Sigmoid colon (tissue), 6 donors: ENCODE measurements at regions not wholly inside any gene's neighbourhood (a gene's known extent, or its start where the extent isn't known, plus 50 kb on each side); places are given as distances from the start of the nearest gene placed in this dataset.

Source experiments
- DNase-seq: peaks from one replicate; pipeline ENCODE4 v3.0.0-alpha.2; 2019
- H3K27ac ChIP-seq, 4 donors: fragments of 200-600 bp; sonication (generic); one replicate each; pipeline ENCODE4 v1.5.1; 2016 to 2019; ENCODE audit warnings: mild to moderate bottlenecking in 1 of 4
- H3K27me3 ChIP-seq, 3 donors: fragments of 200-600 bp; sonication (generic); one replicate each; pipeline ENCODE4 v1.5.1; 2019; ENCODE audit warnings: mild to moderate bottlenecking in 1 of 3
- H3K36me3 ChIP-seq, 4 donors: fragments of 200-600 bp; sonication (generic); one replicate each; pipeline ENCODE4 v1.5.1; 2016 to 2019
- H3K4me1 ChIP-seq, 4 donors: fragments of 200-600 bp; sonication (generic); one replicate each; pipeline ENCODE4 v1.5.1; 2017 to 2019
- H3K4me3 ChIP-seq, 4 donors: fragments of 200-600 bp; sonication (generic); one replicate each; pipeline ENCODE4 v1.5.1; 2017 to 2019; ENCODE audit warnings: mild to moderate bottlenecking in 2 of 4, moderate library complexity in 1 of 4
- H3K9me3 ChIP-seq, 4 donors: fragments of 200-600 bp in 3 of 4; sonication (generic) in 3 of 4; one replicate each; pipeline versions ENCODE4 v1.5.1 to v1.6.1; 2013 to 2019
- EP300 ChIP-seq, 4 donors: sonication (generic); formaldehyde crosslinking; IDR thresholded peaks; one replicate each; pipeline ENCODE4 v1.6.1; 2017; ENCODE audit warnings: antibody characterized with exemption in 4 of 4
- POLR2A ChIP-seq, 2 donors: fragments of 450-650 bp; IDR thresholded peaks; one replicate each; pipeline ENCODE4 v1.6.1; 2016; ENCODE audit warnings: antibody characterized with exemption in 2 of 2, mild to moderate bottlenecking in 2 of 2, moderate library complexity in 2 of 2
- POLR2AphosphoS5 ChIP-seq, 4 donors: sonication (generic); formaldehyde crosslinking; IDR thresholded peaks; one replicate each; pipeline ENCODE4 v1.6.1; 2017; ENCODE audit warnings: antibody characterized with exemption in 4 of 4
- WGBS, 2 donors: extraction: QIAGEN DNeasy Blood & Tissue Kit; methylation state at CpG; one replicate each; pipeline ENCODE4 v1.1.7; 2013; 5-methylcytosine and 5-hydroxymethylcytosine counted together
- intact Hi-C: fragments of 100-400 bp; cut with DNase I; formaldehyde crosslinking; loops from one replicate; pipeline ENCODE4 v1.15.1; 2023
- TF ChIP-seq, protein P1 (sequence below), 4 experiments: fragments of 450-650 bp in 3 of 4; fragments of 200-600 bp in 1 of 4; IDR thresholded peaks; one replicate each; pipeline ENCODE4 v1.5.1; 2016 to 2019; ENCODE audit warnings: antibody characterized with exemption in 4 of 4, mild to moderate bottlenecking in 3 of 4, moderate library complexity in 2 of 4
- donor health status: healthy with polysubstance abuse.
- donor health status: healthy.

DNA sequence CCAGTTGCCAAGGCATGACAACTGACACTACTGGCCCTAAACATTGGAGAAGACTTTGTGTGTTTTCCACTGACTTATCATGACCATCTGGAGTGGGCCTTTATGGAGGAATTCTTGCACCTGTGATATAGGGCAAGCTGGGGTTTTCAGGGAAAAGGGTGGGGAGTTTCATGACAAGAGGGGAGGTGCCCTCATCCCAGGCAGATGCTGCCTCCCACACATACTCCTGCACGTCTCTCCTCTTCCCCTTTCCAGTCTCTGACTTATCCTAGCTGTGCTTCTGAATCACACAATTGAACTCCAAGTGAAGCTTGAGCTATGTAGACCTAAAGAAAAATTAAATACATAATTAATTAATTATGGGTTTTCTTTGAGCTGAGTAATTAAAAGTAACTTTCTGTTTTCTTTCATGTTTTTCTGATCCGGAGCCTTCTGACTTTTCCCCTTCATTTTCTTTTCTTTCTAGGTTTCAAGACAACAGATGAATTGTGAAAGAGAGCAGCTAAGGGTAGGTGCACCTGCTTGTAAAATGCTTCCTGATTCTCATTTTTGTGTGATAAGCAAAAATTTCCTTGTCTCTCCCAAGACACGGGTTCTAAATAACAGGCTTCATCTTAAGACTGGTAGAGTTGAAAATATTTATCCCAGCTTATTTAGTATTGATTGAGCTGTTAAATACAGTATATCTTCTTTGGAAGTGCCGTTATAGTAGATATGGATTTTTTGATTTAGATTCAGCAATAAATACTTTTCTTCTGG is 280.9 kb upstream of the RBFOX1 start:
- no peaks in the 10 kb centered on the region for H3K4me1 ChIP-seq
- H3K4me3 ChIP-seq = no peak overlapping the region
- TF ChIP-seq EP300 (IDR thresholded peaks at IDR 0.05) = no peak
- TF ChIP-seq POLR2A (IDR thresholded peaks at IDR 0.05) = no peak
- TF ChIP-seq, protein P1, sequence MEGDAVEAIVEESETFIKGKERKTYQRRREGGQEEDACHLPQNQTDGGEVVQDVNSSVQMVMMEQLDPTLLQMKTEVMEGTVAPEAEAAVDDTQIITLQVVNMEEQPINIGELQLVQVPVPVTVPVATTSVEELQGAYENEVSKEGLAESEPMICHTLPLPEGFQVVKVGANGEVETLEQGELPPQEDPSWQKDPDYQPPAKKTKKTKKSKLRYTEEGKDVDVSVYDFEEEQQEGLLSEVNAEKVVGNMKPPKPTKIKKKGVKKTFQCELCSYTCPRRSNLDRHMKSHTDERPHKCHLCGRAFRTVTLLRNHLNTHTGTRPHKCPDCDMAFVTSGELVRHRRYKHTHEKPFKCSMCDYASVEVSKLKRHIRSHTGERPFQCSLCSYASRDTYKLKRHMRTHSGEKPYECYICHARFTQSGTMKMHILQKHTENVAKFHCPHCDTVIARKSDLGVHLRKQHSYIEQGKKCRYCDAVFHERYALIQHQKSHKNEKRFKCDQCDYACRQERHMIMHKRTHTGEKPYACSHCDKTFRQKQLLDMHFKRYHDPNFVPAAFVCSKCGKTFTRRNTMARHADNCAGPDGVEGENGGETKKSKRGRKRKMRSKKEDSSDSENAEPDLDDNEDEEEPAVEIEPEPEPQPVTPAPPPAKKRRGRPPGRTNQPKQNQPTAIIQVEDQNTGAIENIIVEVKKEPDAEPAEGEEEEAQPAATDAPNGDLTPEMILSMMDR (IDR thresholded peaks at IDR 0.05) = no peak
- TF ChIP-seq POLR2AphosphoS5 (IDR thresholded peaks at IDR 0.05) = no peak
- H3K27ac ChIP-seq = no peak overlapping the region
- H3K36me3 ChIP-seq = no peaks in the 10 kb centered on the region
- intact Hi-C loops = no loop called here
- no peaks in the 10 kb centered on the region for H3K9me3 ChIP-seq
- no peaks in the 10 kb centered on the region for H3K27me3 ChIP-seq
- WGBS, 2 donors = 65 to 75% methylated on average over 4 of the region's 4 CpGs
- no peak for DNase-seq

GRCh38 chr16:7044331-7044730 is 288.3 kb upstream of the RBFOX1 start:
- intact Hi-C loops = no loop called here
- H3K27ac ChIP-seq = no peak overlapping the region
- no peaks in the 10 kb centered on the region for H3K4me1 ChIP-seq
- DNase-seq = no peak
- no peaks in the 10 kb centered on the region for H3K9me3 ChIP-seq
- no peaks in the 10 kb centered on the region for H3K27me3 ChIP-seq
- 34 to 59% methylated on average over 6 of the region's 6 CpGs for WGBS, 2 donors
- no peak overlapping the region for H3K4me3 ChIP-seq
- TF ChIP-seq POLR2A (IDR thresholded peaks at IDR 0.05) = no peak
- TF ChIP-seq, protein P1 (IDR thresholded peaks at IDR 0.05) = no peak
- no peak for TF ChIP-seq POLR2AphosphoS5 (IDR thresholded peaks at IDR 0.05)
- no peak for TF ChIP-seq EP300 (IDR thresholded peaks at IDR 0.05)
- no peaks in the 10 kb centered on the region for H3K36me3 ChIP-seq

DNA sequence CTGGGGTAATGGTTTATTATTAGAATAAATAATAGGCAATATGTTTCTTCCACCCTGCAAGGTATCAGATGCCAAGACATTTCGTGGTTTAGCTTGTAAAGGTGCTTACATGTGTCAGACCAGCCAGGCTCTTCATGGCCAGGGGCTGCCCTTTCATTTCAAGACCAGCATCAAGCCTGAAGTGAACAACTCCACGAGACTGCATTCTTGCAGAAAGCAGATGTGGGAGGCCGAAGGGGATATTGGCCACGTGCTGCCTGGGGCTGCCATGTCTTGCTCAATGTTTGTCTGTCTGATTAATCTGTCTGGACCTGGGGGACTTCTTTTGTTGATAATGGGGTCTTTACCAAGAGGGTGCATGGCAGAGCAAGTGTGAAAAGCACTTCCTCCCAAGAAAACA is 294.2 kb upstream of the RBFOX1 start:
- Histone ChIP-seq H3K27me3 (no peaks in the 10 kb centered on the region), H3K4me1 (no peaks in the 10 kb centered on the region), H3K9me3 (peaks cover 0 to 2% (median 0%) of the 10 kb centered on the region in 4 donors), H3K4me3 (no peak overlapping the region), H3K36me3 (no peaks in the 10 kb centered on the region), H3K27ac (no peak overlapping the region)
- 59 to 60% methylated on average over 4 of the region's 4 CpGs for WGBS, 2 donors
- no peak for TF ChIP-seq POLR2AphosphoS5 (IDR thresholded peaks at IDR 0.05)
- no peak for TF ChIP-seq POLR2A (IDR thresholded peaks at IDR 0.05)
- TF ChIP-seq, protein P1 (IDR thresholded peaks at IDR 0.05) = no peak
- no peak for TF ChIP-seq EP300 (IDR thresholded peaks at IDR 0.05)
- intact Hi-C loops = no loop called here
- no peak for DNase-seq

GRCh38 chr16:7037495-7037894 is 295.1 kb upstream of the RBFOX1 start:
- intact Hi-C loops = no loop called here
- H3K27ac ChIP-seq = no peak overlapping the region
- H3K27me3 ChIP-seq = no peaks in the 10 kb centered on the region
- H3K36me3 ChIP-seq = no peaks in the 10 kb centered on the region
- H3K4me1 ChIP-seq = no peaks in the 10 kb centered on the region
- TF ChIP-seq, protein P1 (IDR thresholded peaks at IDR 0.05) = no peak
- no peak for TF ChIP-seq POLR2A (IDR thresholded peaks at IDR 0.05)
- H3K9me3 ChIP-seq = peaks cover 0 to 3% (median 0%) of the 10 kb centered on the region in 4 donors
- DNase-seq = no peak
- 29 to 50% methylated on average over 4 of the region's 4 CpGs for WGBS, 2 donors
- H3K4me3 ChIP-seq = no peak overlapping the region

- H3K36me3 ChIP-seq = no peaks in the 10 kb centered on the region
- no peak for DNase-seq
- TF ChIP-seq EP300 (IDR thresholded peaks at IDR 0.05) (no peak), POLR2AphosphoS5 (IDR thresholded peaks at IDR 0.05) (no peak), POLR2A (IDR thresholded peaks at IDR 0.05) (no peak)
- TF ChIP-seq, protein P1 (IDR thresholded peaks at IDR 0.05) = no peak
- H3K27ac ChIP-seq = no peak overlapping the region
- peaks cover 0 to 3% (median 0%) of the 10 kb centered on the region in 4 donors for H3K9me3 ChIP-seq
- no peaks in the 10 kb centered on the region for H3K27me3 ChIP-seq
- no peaks in the 10 kb centered on the region for H3K4me1 ChIP-seq
- intact Hi-C loops = no loop called here
- no peak overlapping the region for H3K4me3 ChIP-seq
- 53 to 74% methylated on average over 2 of the region's 2 CpGs for whole genome bisulfite sequencing, 2 donors
Observed at GRCh38 chr16:7031031-7031430, 301.6 kb upstream of the RBFOX1 start.
